DMS 273 (cell line): ENCODE measurements at regions not wholly inside any gene's neighbourhood (a gene's known extent, or its start where the extent isn't known, plus 50 kb on each side); places are given as distances from the start of the nearest gene placed in this dataset.
A peak's percentile ranks its signal among the peaks of the same experiment; 100 is the strongest.

ENCODE experiments used
- DNase-seq: peaks from one replicate; lab custom pipeline; 2025; ENCODE audit not compliant: unreplicated experiment; lab: John Stamatoyannopoulos, UW

DNA sequence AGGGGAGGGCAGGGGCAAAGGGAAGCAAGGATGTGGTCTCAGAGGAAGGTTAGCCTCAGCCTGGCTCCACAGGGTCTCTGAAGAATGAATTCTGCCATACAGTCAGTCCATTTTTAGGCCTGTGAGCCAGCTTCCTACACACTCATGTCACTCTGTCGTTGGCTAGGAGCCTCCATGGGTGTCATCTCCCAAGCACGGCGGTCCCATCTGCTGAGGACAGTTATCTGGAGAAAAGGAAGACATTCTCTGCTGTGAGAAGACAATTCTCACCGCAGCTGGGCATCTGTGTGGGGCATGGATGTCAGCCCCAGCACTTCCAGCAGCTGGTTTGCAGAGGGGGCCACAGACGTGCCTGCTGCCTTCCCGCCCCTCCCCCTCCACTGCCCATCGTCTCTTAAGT lies 167.6 kb downstream of the LINC00237 start:
- no peak for DNase-seq

DNA sequence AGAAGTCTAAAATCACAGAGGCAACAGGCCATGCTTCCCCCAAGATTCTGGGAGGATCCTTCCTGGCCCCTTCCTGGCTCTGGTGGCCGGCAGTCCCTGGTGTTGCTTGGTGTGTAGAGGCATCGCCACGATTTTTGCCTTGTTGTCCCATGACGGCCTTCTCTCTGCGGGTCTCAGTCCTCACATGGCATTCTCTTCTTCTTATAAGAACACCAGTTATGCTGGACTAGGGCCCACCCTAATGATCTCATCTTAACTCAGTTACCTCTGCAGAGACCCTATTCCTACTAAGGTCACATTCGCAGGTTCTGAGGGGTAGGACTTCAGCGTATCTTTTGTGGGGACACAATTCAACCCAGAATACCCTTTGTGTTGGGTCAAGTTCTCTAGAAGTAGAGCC lies 168.0 kb downstream of the LINC00237 start:
- no peak for DNase-seq

- no peak for DNase-seq
These were observed 172.8 kb downstream of the LINC00237 start for GRCh38 chr20:20933142-20933958.

DNA sequence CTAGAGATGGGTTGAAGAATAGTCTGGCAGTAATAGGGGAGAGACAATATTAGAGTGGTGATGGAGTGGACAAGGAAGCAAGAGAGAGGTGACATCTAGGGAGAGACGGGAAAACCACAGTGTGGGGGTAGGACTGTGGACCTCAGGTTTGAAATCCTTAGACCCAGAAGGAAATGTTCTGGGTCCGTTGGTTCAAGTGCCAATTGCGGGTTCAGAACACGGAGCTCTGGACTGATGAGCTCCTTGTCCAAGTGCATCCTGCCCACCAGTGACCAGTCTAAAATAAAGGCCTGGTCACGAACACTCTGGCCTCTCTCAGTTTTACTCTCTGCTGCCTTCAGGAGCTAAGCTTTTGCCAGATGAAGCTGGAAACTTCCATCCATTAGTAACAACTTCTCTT lies 174.0 kb downstream of the LINC00237 start:
- no peak for DNase-seq

- no peak for DNase-seq
These were observed 174.5 kb downstream of the LINC00237 start for GRCh38 chr20:20931632-20932031.

DNA sequence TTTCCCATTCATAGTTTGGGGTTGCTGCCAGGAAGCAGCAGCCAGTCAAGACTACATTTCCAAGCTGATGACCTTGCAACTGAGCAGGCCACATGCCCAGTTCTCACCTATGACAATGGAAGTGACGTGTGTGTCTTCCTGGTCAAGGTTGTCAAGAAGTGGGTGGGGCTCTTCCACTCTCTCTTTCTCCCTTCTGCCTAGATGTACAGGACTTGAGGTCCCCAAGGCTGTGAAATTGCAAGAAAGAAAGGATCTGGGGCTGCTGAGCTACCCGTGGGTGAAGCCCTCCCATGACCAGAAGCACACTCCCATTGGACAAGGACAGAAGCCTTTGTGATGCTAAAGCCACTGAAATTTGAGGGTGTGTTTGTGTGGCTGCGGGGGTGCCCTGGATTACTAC lies 175.1 kb downstream of the LINC00237 start:
- no peak for DNase-seq

DNA sequence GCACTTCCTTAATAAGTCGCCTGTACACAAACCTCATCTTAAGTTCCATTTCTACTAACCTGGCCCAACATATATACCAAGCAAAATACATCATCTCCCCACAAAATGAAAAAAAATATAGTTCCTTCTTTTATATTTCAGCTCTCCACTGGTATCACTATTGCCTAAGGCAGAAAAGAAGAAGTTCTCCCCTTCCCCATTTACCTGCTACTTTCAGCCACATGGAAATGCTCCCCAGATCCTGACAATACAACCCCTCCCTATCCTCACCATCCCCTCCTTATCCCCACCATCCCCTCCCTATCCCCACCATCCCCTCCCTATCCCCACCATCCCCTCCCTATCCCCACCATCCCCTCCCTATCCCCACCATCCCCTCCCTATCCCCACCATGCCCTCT lies 175.7 kb downstream of the LINC00237 start:
- no peak for DNase-seq

DNA sequence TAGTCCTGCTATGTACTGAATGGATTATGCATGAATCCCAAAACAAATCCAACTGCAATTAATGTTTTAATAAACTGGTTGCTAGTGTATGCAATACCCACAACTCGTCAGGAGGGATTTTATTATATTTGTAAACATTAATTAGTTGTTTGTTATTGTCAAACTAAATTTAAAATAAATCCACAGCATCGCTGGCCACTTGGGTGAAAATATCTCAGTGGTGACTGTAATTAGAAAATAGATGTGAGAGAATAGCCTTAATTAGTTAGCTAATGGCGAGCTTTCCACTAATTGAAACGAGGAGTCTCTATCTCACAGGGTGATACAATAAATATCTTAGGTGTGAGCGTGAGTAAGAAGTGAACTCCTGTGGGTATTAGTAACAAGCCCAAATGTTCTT lies 176.8 kb downstream of the LINC00237 start:
- DNase-seq, result no peak

DNA sequence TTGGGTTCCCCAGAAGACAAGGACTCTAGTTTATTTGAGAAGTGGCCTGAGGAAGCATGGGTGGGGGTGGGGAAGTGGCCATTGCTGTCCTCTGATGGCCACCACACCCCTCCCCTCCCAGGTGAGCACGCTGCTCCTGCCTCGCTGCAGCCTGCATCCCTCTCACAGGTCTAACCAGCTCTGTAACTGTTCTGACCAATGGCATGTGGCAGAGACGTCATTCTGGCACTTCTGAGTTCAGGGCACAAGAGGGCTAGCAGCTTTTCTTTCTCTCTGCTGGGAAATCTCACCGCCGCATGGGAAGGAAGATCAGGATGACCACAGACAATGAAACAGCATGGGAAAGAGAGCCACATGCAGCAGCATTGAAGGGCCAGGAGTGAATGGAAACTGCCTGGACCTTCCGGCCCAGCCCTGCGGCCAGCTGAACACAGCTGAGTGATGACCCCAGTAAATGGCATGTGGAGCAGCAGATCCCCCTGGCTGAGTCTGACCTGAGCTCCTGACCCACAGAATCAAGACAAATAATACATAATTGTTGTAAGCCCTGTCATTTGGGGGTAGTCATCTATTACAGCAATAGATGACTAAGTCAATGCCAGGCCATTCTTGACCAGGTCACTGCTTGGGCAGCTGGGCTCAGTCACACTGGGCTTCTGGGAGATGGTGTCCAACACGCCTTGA lies 179.8 kb downstream of the LINC00237 start:
- no peak for DNase-seq

DNA sequence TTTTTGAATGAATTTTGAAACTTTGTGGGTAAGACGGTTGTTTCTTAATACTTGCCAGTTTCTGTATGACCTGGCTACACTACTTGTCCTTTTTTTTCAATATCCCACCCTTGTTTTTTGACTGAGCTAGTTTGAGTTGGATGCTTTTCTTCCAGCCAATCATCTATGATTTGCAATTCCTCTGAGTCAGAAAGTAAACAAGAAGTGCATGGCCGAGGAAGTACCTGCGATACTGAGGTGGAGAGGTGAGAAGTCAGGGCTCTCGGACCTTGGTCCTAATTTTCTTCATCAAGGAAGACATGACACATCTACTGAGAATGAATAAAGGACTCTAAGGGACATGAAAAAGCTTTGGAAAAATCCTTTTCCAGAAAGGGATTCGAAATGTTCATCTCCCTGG lies 185.7 kb downstream of the LINC00237 start:
- no peak for DNase-seq

DNA sequence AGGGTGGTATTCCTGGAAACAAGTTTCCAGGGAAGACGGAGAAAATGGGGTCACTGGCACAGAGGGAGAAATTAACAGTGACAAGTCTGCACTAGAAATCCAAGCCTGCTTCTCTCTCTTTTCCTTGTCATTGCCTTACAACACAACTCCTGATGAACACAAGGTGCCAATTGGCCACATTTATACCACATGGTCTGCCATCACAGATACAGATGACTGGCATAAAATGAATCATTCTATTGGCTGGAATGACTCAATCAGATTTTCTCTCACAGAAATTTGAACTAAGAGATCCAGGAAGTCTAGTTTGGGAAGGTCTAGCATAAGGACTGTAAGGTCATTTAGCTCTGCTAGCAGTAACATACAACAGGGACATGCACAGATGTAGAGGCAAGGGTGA lies 190.3 kb downstream of the LINC00237 start:
- peak; percentile 11 for DNase-seq

- DNase-seq, result no peak
These were observed 192.0 kb upstream of the RALGAPA2 start for GRCh38 chr20:20904501-20904831.

DNA sequence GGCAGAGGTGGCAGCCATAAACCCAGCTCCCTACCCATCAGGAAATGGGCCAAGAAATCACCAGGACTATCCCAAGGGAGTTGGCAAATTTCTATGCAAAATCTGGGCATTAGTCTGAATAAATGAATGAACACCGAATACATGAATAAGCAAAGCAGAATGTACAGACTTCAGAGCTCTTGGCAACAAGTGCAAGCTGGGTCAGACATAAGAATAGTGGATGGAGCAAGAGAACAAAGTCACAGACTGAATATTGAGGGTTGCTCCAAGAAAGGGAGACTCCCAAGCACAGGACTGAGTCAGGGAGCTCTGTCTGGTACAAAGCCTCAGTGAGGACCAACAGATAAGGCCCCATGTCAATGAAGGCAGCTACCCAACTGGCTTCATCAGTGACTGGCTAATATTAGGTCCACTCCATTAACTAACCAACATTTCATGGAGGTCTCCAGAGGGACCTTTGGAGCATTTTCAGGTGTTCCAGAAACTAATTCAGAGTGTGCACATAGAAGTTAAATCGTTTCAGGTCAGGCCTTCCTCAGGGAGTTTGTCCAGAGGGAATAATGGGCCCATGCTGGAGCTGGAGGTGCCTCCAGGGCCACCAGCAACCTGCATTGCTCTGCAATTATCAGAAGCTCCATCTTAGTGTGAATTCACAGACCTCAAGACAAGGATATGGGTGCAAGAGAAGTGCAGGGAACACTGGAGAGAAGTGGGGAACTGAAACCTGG lies 191.5 kb upstream of the RALGAPA2 start:
- DNase-seq, result no peak

- no peak for DNase-seq
These were observed 185.5 kb upstream of the RALGAPA2 start for GRCh38 chr20:20897922-20898321.

GRCh38 chr20:20897145-20897544 lies 184.7 kb upstream of the RALGAPA2 start:
- peak; percentile 39 for DNase-seq

DNA sequence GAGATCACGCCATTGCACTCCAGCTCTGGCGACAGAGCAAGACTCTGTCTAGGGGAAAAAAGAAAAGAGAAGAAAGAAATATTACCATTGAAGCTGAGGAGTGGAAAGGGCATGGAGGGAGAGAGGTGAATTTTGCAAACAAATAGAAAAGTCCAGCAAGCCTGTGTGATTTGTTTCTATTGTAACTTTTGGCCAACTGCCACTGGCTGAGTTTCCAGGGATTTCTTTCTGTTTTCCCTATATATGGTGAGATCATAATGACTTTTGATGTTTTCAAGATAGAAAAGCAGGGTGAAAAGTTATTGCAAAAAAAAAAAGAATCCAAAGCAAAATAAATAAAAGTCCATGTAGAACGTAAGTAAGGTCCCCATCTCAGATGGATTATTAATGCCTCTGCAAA lies 184.2 kb upstream of the RALGAPA2 start:
- no peak for DNase-seq

GRCh38 chr20:20895537-20895936 lies 183.1 kb upstream of the RALGAPA2 start:
- no peak for DNase-seq

DNA sequence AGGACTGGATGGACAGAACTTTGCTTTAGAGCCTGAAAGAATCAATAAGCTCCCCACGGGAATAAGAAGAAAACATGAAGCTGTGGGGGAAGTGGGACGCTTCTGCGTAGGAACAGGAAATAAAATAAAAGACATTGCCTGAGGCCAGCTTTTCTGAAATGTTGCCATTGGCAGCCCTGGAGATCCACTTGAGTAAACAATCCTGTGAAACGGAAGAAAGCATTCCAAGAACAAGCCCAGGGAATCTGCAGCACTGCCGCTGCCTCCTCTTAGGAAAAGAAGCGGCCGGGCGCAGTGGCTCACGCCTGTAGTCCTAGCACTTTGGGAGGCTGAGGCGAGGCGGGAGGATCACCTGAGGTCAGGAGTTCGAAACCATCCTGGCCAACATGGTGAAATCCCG lies 182.3 kb upstream of the RALGAPA2 start:
- DNase-seq, result no peak

GRCh38 chr20:20894280-20894679 lies 181.8 kb upstream of the RALGAPA2 start:
- no peak for DNase-seq

GRCh38 chr20:20892328-20892727 lies 179.9 kb upstream of the RALGAPA2 start:
- DNase-seq, result no peak

- DNase-seq, result no peak
These were observed 178.3 kb upstream of the RALGAPA2 start for GRCh38 chr20:20890751-20891150.

GRCh38 chr20:20888936-20889335 lies 176.5 kb upstream of the RALGAPA2 start:
- no peak for DNase-seq
